GM23248 (cell line): ENCODE measurements at regions not wholly inside any gene's neighbourhood (a gene's known extent, or its start where the extent isn't known, plus 50 kb on each side); places are given as distances from the start of the nearest gene placed in this dataset. TPM values are rescaled to one million over a fixed set of nuclear protein-coding genes. Genes with fewer than 3 reads are reported as not detected.

ENCODE experiments used
- DNase-seq: peaks from one replicate; pipeline ENCODE4 v3.0.0-alpha.2; 2015
- H2AFZ ChIP-seq: fragments of 200-600 bp; sonication (generic); 2 replicates; pipeline ENCODE4 v1.6.1; 2016; ENCODE audit warnings: antibody characterized with exemption
- H3F3A ChIP-seq: fragments of 200-600 bp; sonication (generic); 2 replicates; pipeline ENCODE4 v1.6.1; 2016; ENCODE audit warnings: mild to moderate bottlenecking, antibody characterized with exemption, mixed run types; ENCODE audit not compliant: insufficient read depth
- H3K27ac ChIP-seq: fragments of 200-600 bp; sonication (generic); 2 replicates; pipeline ENCODE4 v1.5.1; 2016; ENCODE audit warnings: mild to moderate bottlenecking
- H3K27me3 ChIP-seq: fragments of 200-600 bp; sonication (generic); replicated peaks from 2 replicates; pipeline ENCODE4 v1.6.1; 2016; ENCODE audit warnings: mild to moderate bottlenecking; ENCODE audit not compliant: insufficient read depth
- H3K36me3 ChIP-seq: fragments of 200-600 bp; sonication (generic); 2 replicates; pipeline ENCODE4 v1.6.1; 2016; ENCODE audit warnings: low read depth, mild to moderate bottlenecking
- H3K4me1 ChIP-seq: fragments of 200-600 bp; sonication (generic); 2 replicates; pipeline ENCODE4 v1.6.1; 2016; ENCODE audit warnings: mild to moderate bottlenecking; ENCODE audit not compliant: insufficient read depth
- H3K4me2 ChIP-seq: fragments of 200-600 bp; sonication (generic); one replicate; pipeline ENCODE4 v1.6.1; 2016; ENCODE audit warnings: mild to moderate bottlenecking; ENCODE audit not compliant: unreplicated experiment
- H3K4me3 ChIP-seq: fragments of 200-600 bp; sonication (generic); 2 replicates; pipeline ENCODE4 v1.5.1; 2016; ENCODE audit warnings: mild to moderate bottlenecking
- H3K79me2 ChIP-seq: fragments of 200-600 bp; sonication (generic); 2 replicates; pipeline ENCODE4 v1.6.1; 2016; ENCODE audit warnings: mild to moderate bottlenecking; ENCODE audit not compliant: insufficient read depth
- H3K9ac ChIP-seq: fragments of 200-600 bp; sonication (generic); 2 replicates; pipeline ENCODE4 v1.6.1; 2016; ENCODE audit warnings: mild to moderate bottlenecking
- H3K9me2 ChIP-seq: fragments of 200-600 bp; sonication (generic); 2 replicates; pipeline ENCODE4 v1.6.1; 2016; ENCODE audit warnings: mixed run types, mild to moderate bottlenecking, moderate library complexity; ENCODE audit not compliant: insufficient read depth
- H3K9me3 ChIP-seq: fragments of 200-600 bp; sonication (generic); one replicate; pipeline ENCODE4 v1.6.1; 2017; ENCODE audit warnings: low read depth
- H4K20me1 ChIP-seq: fragments of 200-600 bp; sonication (generic); 2 replicates; pipeline ENCODE4 v1.6.0; 2016; ENCODE audit not compliant: insufficient read depth
- EZH2 ChIP-seq: fragments of 200-600 bp; sonication (generic); IDR thresholded peaks from 2 replicates; pipeline ENCODE4 v1.6.1; 2018; ENCODE audit warnings: antibody characterized with exemption, mild to moderate bottlenecking; ENCODE audit not compliant: insufficient read depth, poor library complexity, severe bottlenecking
- EZH2phosphoT487 ChIP-seq: fragments of 200-600 bp; sonication (generic); IDR thresholded peaks from 2 replicates; pipeline ENCODE4 v1.6.1; 2018; ENCODE audit warnings: antibody characterized with exemption, moderate library complexity, mild to moderate bottlenecking, low read depth; ENCODE audit not compliant: insufficient read depth
- WGBS, 2 experiments: methylation state at CpG; one replicate each; pipeline ENCODE4 v1.1.6; 2015 to 2017; ENCODE audit warnings: low lambda C conversion rate in 2 of 2, low coverage in 1 of 2; ENCODE audit errors: missing lambda C conversion rate in 2 of 2; 5-methylcytosine and 5-hydroxymethylcytosine counted together
- in situ Hi-C: fragments of 300-500 bp; cut with MboI; formaldehyde crosslinking; loops from 2 replicates; pipeline ENCODE4 v1.15.0; 2020
- small RNA-seq: library from RNA; depleted of rRNA; stranded (forward); fragments of <200 nt; gene quantifications from one replicate; pipeline ENCODE3, GENCODE V24; 2014; ENCODE audit warnings: low read depth, low replicate concordance

- peaks cover 28% of the 10 kb centered on the region for H3K4me1 ChIP-seq
- no peaks in the 10 kb centered on the region for H3K9me3 ChIP-seq
- H3K36me3 ChIP-seq = peaks cover 13% of the 10 kb centered on the region; the same call in 1 of the 2 replicates
- no peak overlapping the region for H2AFZ ChIP-seq
- no peaks in the 10 kb centered on the region; the same call in 1 of the 2 replicates for H3K9me2 ChIP-seq
- H3K4me3 ChIP-seq = no peak overlapping the region
- peaks cover 98% of the 10 kb centered on the region for H3K79me2 ChIP-seq
- no peaks in the 10 kb centered on the region for H3K27me3 ChIP-seq
- no peak overlapping the region for H3K4me2 ChIP-seq
- TF ChIP-seq EZH2 (no peak), EZH2phosphoT487 (no peak)
- no peak overlapping the region for H3K27ac ChIP-seq
- in situ Hi-C loops = no loop called here
- WGBS, 2 experiments = 86 to 87% methylated on average over 15 of the region's 15 CpGs
- H3F3A ChIP-seq = peaks cover 23% of the 10 kb centered on the region
- no peak for DNase-seq
- peaks cover 3% of the 10 kb centered on the region; the same call in 1 of the 2 replicates for H4K20me1 ChIP-seq
- no peak overlapping the region for H3K9ac ChIP-seq
Measured at GRCh38 chr6:148287623-148288333, 54.9 kb upstream of the SASH1 start.

- Histone ChIP-seq H3K36me3 (peaks cover 11% of the 10 kb centered on the region; the same call in 1 of the 2 replicates), H3F3A (peaks cover 23% of the 10 kb centered on the region), H3K4me2 (no peak overlapping the region), H3K4me1 (peaks cover 28% of the 10 kb centered on the region), H2AFZ (no peak overlapping the region), H3K27me3 (no peaks in the 10 kb centered on the region), H4K20me1 (peaks cover 3% of the 10 kb centered on the region; the same call in 1 of the 2 replicates), H3K9ac (no peak overlapping the region), H3K4me3 (no peak overlapping the region), H3K79me2 (peaks cover 98% of the 10 kb centered on the region), H3K9me2 (no peaks in the 10 kb centered on the region; the same call in 1 of the 2 replicates), H3K27ac (no peak overlapping the region), H3K9me3 (no peaks in the 10 kb centered on the region)
- no peak for TF ChIP-seq EZH2
- no peak for TF ChIP-seq EZH2phosphoT487
- DNase-seq = no peak
- 97 to 99% methylated on average over 4 of the region's 4 CpGs for WGBS, 2 experiments
- in situ Hi-C loops = no loop called here
Measured at GRCh38 chr6:148288541-148288940, 54.1 kb upstream of the SASH1 start.

GRCh38 chr6:148289153-148289552 lies 53.5 kb upstream of the SASH1 start:
- peaks cover 23% of the 10 kb centered on the region for H3F3A ChIP-seq
- H3K27ac ChIP-seq = no peak overlapping the region
- in situ Hi-C loops = no loop called here
- peaks cover 98% of the 10 kb centered on the region for H3K79me2 ChIP-seq
- H3K4me3 ChIP-seq = no peak overlapping the region
- no peak overlapping the region for H3K9ac ChIP-seq
- H3K36me3 ChIP-seq = peaks cover 10% of the 10 kb centered on the region; the same call in 1 of the 2 replicates
- peaks cover 3% of the 10 kb centered on the region; the same call in 1 of the 2 replicates for H4K20me1 ChIP-seq
- no peak for TF ChIP-seq EZH2
- TF ChIP-seq EZH2phosphoT487 = no peak
- no peak overlapping the region for H3K4me2 ChIP-seq
- WGBS, 2 experiments = 87 to 92% methylated on average over 6 of the region's 6 CpGs
- no peak for DNase-seq
- H3K27me3 ChIP-seq = no peaks in the 10 kb centered on the region
- H3K9me3 ChIP-seq = no peaks in the 10 kb centered on the region
- no peak overlapping the region for H2AFZ ChIP-seq
- peaks cover 28% of the 10 kb centered on the region for H3K4me1 ChIP-seq
- H3K9me2 ChIP-seq = no peaks in the 10 kb centered on the region; the same call in 1 of the 2 replicates

- TF ChIP-seq EZH2 = no peak
- TF ChIP-seq EZH2phosphoT487 = no peak
- DNase-seq = peak; percentile 34
- Histone ChIP-seq H2AFZ (no peak overlapping the region), H3K27me3 (no peaks in the 10 kb centered on the region), H3K9me3 (no peaks in the 10 kb centered on the region), H4K20me1 (no peaks in the 10 kb centered on the region; the same call in 1 of the 2 replicates), H3K4me2 (peak overlapping the region; percentile 38), H3K4me1 (peaks cover 19% of the 10 kb centered on the region), H3K27ac (peak overlapping the region; percentile 38), H3F3A (peaks cover 18% of the 10 kb centered on the region), H3K36me3 (peaks cover 28% of the 10 kb centered on the region), H3K4me3 (no peak overlapping the region), H3K79me2 (peaks cover 98% of the 10 kb centered on the region), H3K9me2 (no peaks in the 10 kb centered on the region), H3K9ac (peak overlapping the region; percentile 5; the same call in 1 of the 2 replicates)
- in situ Hi-C loops = no loop called here
- WGBS, 2 experiments = 7 to 10% methylated on average over 1 of the region's 1 CpG
Measured at GRCh38 chr6:148291876-148292275, 50.8 kb upstream of the SASH1 start.

Small RNA genes lying in the stretch of these regions (small RNA-seq; reads per million reads assigned to genes)
- not detected for gene RNU6-1222P
